Keratinocyte (primary cell): ENCODE measurements at regions not wholly inside any gene's neighbourhood (a gene's known extent, or its start where the extent isn't known, plus 50 kb on each side); places are given as distances from the start of the nearest gene placed in this dataset.
"Not testable (repeated sequence)": the region's sequence is repeated elsewhere in the genome, so short reads cannot be mapped to it uniquely, and the experiment has no call there.

Experiments
- DNase-seq: peaks from one replicate; pipeline ENCODE4 v3.0.0-alpha.2; 2011; ENCODE audit warnings: low read depth, missing footprints, low spot score
- FAIRE-seq: peaks from 2 replicates; lab custom pipeline; 2011; peaks lifted over from hg19 to GRCh38; lab: Jason Lieb, UNC
- H2AFZ ChIP-seq: 2 replicates; pipeline ENCODE4 v1.6.0; 2012; ENCODE audit warnings: low read length, control low read depth, inconsistent platforms; ENCODE audit not compliant: control insufficient read depth
- H3K27ac ChIP-seq: 2 replicates; pipeline ENCODE4 v1.5.1; 2011; ENCODE audit warnings: low read length; ENCODE audit not compliant: control insufficient read depth, insufficient read depth
- H3K27me3 ChIP-seq: 3 replicates; pipeline ENCODE4 v1.6.0; 2011; ENCODE audit warnings: low read length; ENCODE audit not compliant: control insufficient read depth, insufficient read depth; ENCODE audit errors: extremely low read depth
- H3K36me3 ChIP-seq, 2 experiments: 2 replicates in 1 of 2; 3 replicates in 1 of 2; pipeline ENCODE4 v1.5.1; 2011; ENCODE audit warnings: low read length in 2 of 2, mild to moderate bottlenecking in 1 of 2; ENCODE audit not compliant: control insufficient read depth in 2 of 2, insufficient read depth in 2 of 2; ENCODE audit errors: extremely low read depth in 1 of 2
- H3K4me1 ChIP-seq: 3 replicates; pipeline ENCODE4 v1.5.1; 2011; ENCODE audit warnings: low read length; ENCODE audit not compliant: control insufficient read depth, insufficient read depth; ENCODE audit errors: extremely low read depth
- H3K4me2 ChIP-seq: 3 replicates; pipeline ENCODE4 v1.6.0; 2011; ENCODE audit warnings: low read depth, low read length; ENCODE audit not compliant: control insufficient read depth, insufficient read depth; ENCODE audit errors: extremely low read depth
- H3K4me3 ChIP-seq, 3 experiments: fragments of 200-600 bp in 1 of 3; sonication (generic) in 1 of 3; 2 replicates in 2 of 3; 3 replicates in 1 of 3; pipeline ENCODE4 v1.5.1; 2011 to 2016; ENCODE audit warnings: low read length in 3 of 3, mild to moderate bottlenecking in 3 of 3, control low read depth in 2 of 3, inconsistent platforms in 1 of 3, low read depth in 1 of 3, mixed read lengths in 1 of 3, mixed run types in 1 of 3, moderate library complexity in 1 of 3; ENCODE audit not compliant: control insufficient read depth in 2 of 3, insufficient read depth in 2 of 3; ENCODE audit errors: extremely low read depth in 1 of 3
- H3K79me2 ChIP-seq: 2 replicates; pipeline ENCODE4 v1.6.0; 2012; ENCODE audit warnings: low read length; ENCODE audit not compliant: control insufficient read depth, insufficient read depth
- H3K9ac ChIP-seq: 3 replicates; pipeline ENCODE4 v1.6.0; 2011; ENCODE audit warnings: low read length; ENCODE audit not compliant: control insufficient read depth, insufficient read depth; ENCODE audit errors: extremely low read depth
- H3K9me1 ChIP-seq: 3 replicates; pipeline ENCODE4 v1.6.0; 2011; ENCODE audit warnings: low read length; ENCODE audit not compliant: control insufficient read depth, insufficient read depth; ENCODE audit errors: extremely low read depth
- H3K9me3 ChIP-seq: 2 replicates; pipeline ENCODE4 v1.5.1; 2012; ENCODE audit warnings: low read depth, low read length; ENCODE audit not compliant: control insufficient read depth
- H4K20me1 ChIP-seq: 3 replicates; pipeline ENCODE4 v1.6.0; 2011; ENCODE audit warnings: low read length; ENCODE audit not compliant: control insufficient read depth, insufficient read depth; ENCODE audit errors: extremely low read depth
- EZH2 ChIP-seq: IDR thresholded peaks from one replicate; pipeline ENCODE4 v1.6.1; 2012; ENCODE audit warnings: inconsistent platforms, mild to moderate bottlenecking, low read length, moderate library complexity
- dilution Hi-C: fragments of 300-500 bp; cut with MboI; formaldehyde crosslinking; loops from one replicate; pipeline ENCODE4 v1.7.0; 2020; ENCODE audit warnings: low sequenced_read_pairs; ENCODE audit not compliant: extremely low pct_ligation_motif_present
- TF ChIP-seq, protein P1 (sequence below), 3 experiments: IDR thresholded peaks in 1 of 3; conservative IDR thresholded peaks in 1 of 3; optimal IDR thresholded peaks in 1 of 3; 2 replicates in 2 of 3; 3 replicates in 1 of 3; pipeline versions ENCODE3 to v1.5.1; 2011; ENCODE audit warnings: low read length in 3 of 3, mild to moderate bottlenecking in 3 of 3, moderate library complexity in 2 of 3, control low read depth in 1 of 3, inconsistent platforms in 1 of 3; ENCODE audit not compliant: insufficient read depth in 2 of 3; ENCODE audit errors: extremely low read depth in 1 of 3

DNA sequence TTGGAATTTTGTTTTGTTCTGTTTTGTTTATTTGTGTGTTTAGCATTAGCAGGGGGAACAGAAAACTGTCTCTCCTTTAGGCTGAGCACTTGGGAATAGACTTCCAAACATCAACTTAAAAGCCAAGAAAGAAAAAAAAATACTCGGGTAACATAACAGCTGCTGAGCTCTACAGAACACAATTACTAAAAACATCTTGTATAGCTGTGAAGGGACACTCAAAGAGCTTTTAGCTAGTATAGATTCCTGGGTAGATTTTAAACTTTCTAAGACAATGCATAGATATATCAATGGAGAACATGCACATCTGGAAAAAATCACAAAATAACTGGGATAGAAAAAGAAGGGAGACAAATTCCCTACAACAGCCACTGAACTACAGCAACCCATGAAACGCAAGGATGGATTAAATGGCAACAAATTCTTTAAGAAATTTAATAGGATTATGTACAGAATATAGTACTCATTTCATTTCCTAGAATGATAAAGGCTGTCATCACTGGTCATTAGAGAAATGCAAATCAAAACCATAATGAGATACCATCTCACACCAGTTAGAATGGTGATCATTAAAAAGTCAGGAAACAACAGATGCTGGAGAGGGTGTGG lies 174.3 kb upstream of the KRR1 start:
- peak overlapping the region; percentile 93 for H3K27ac ChIP-seq
- peaks cover 44% of the 10 kb centered on the region for H3K4me1 ChIP-seq
- no peaks in the 10 kb centered on the region for H3K79me2 ChIP-seq
- H4K20me1 ChIP-seq, result no peaks in the 10 kb centered on the region
- H3K9me3 ChIP-seq, result no peaks in the 10 kb centered on the region
- H2AFZ ChIP-seq, result no peak overlapping the region
- peak overlapping the region; percentile 63 for H3K9ac ChIP-seq
- no peaks in the 10 kb centered on the region for H3K9me1 ChIP-seq
- no peaks in the 10 kb centered on the region for H3K27me3 ChIP-seq
- H3K4me2 ChIP-seq, result no peak overlapping the region
- no peak overlapping the region for H3K4me3 ChIP-seq
- peaks cover 0 to 4% of the 10 kb centered on the region in 2 experiments for H3K36me3 ChIP-seq
- dilution Hi-C loops, result no loop called here
- FAIRE-seq (no peak), DNase-seq (no peak)
- no peak for TF ChIP-seq EZH2
- TF ChIP-seq, protein P1, sequence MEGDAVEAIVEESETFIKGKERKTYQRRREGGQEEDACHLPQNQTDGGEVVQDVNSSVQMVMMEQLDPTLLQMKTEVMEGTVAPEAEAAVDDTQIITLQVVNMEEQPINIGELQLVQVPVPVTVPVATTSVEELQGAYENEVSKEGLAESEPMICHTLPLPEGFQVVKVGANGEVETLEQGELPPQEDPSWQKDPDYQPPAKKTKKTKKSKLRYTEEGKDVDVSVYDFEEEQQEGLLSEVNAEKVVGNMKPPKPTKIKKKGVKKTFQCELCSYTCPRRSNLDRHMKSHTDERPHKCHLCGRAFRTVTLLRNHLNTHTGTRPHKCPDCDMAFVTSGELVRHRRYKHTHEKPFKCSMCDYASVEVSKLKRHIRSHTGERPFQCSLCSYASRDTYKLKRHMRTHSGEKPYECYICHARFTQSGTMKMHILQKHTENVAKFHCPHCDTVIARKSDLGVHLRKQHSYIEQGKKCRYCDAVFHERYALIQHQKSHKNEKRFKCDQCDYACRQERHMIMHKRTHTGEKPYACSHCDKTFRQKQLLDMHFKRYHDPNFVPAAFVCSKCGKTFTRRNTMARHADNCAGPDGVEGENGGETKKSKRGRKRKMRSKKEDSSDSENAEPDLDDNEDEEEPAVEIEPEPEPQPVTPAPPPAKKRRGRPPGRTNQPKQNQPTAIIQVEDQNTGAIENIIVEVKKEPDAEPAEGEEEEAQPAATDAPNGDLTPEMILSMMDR (optimal IDR thresholded peaks at IDR 0.05 in 1 of 3, IDR thresholded peaks at IDR 0.05 in 1 of 3, conservative IDR thresholded peaks at IDR 0.05 in 1 of 3; ENCODE audit: extremely low read depth in 1 of 3, insufficient read depth in 2 of 3, low read length in 3 of 3), result no peak

GRCh38 chr12:75684678-75685616 lies 173.5 kb upstream of the KRR1 start:
- no peaks in the 10 kb centered on the region for H3K9me3 ChIP-seq
- H2AFZ ChIP-seq, result no peak overlapping the region
- no peaks in the 10 kb centered on the region for H3K9me1 ChIP-seq
- no peaks in the 10 kb centered on the region for H3K79me2 ChIP-seq
- peak overlapping the region; percentile 64 for H3K4me2 ChIP-seq
- H4K20me1 ChIP-seq, result no peaks in the 10 kb centered on the region
- DNase-seq (peak; percentile 89), FAIRE-seq (peak; percentile 97)
- peak overlapping the region in 1 of 3 experiments; percentile 12 for H3K4me3 ChIP-seq
- H3K4me1 ChIP-seq, result peaks cover 36% of the 10 kb centered on the region
- dilution Hi-C loops, result no loop called here
- peak overlapping the region; percentile 93 for H3K27ac ChIP-seq
- H3K9ac ChIP-seq, result peak overlapping the region; percentile 63
- no peaks in the 10 kb centered on the region for H3K27me3 ChIP-seq
- TF ChIP-seq EZH2, result no peak
- TF ChIP-seq, protein P1 (optimal IDR thresholded peaks at IDR 0.05 in 1 of 3, IDR thresholded peaks at IDR 0.05 in 1 of 3, conservative IDR thresholded peaks at IDR 0.05 in 1 of 3; ENCODE audit: extremely low read depth in 1 of 3, insufficient read depth in 2 of 3, low read length in 3 of 3), result no peak
- peaks cover 0 to 4% of the 10 kb centered on the region in 2 experiments for H3K36me3 ChIP-seq

DNA sequence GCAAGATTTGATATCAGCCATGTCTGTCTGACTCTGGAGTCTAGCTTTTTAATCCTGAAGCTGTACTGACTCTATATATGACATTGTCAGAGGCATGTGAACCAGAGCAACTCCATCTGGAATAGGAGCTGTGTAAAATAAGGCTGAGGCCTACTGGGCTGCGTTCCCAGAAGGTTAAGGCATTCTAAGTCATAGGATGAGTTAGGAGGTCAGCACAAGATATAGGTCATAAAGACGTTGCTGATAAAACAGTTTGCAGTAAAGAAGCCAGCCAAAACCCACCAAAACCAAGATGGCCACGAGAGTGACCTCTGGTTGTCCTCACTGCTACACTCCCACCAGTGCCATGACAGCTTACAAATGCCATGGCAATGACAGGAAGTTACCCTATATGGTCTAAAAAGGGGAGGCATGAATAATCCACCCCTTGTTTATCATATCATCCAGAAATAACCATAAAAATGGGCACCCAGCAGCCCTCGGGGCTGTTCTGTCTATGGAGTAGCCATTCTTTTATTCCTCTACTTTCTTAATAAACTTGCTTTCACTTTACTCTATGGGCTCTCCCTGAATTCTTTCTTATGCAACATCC lies 172.7 kb upstream of the KRR1 start:
- H3K79me2 ChIP-seq, H3K9me3 ChIP-seq, H3K36me3 ChIP-seq, DNase-seq, H3K9me1 ChIP-seq, FAIRE-seq, H3K27me3 ChIP-seq, dilution Hi-C loops, H2AFZ ChIP-seq, H3K4me3 ChIP-seq, H4K20me1 ChIP-seq: not testable (repeated sequence)
- peak overlapping the region; percentile 60 for H3K9ac ChIP-seq
- peaks cover 34% of the 10 kb centered on the region for H3K4me1 ChIP-seq
- H3K4me2 ChIP-seq, result peak overlapping the region; percentile 51
- H3K27ac ChIP-seq, result peak overlapping the region; percentile 89
